Upper lobe of left lung (tissue), 4 donors: ENCODE measurements at regions not wholly inside any gene's neighbourhood (a gene's known extent, or its start where the extent isn't known, plus 50 kb on each side); places are given as distances from the start of the nearest gene placed in this dataset.

Experiments used
- CTCF ChIP-seq, 6 experiments: fragments of 450-650 bp in 4 of 6; fragments of 200-600 bp in 2 of 6; sonication (generic) in 2 of 6; IDR thresholded peaks; one replicate each; pipeline ENCODE4 v1.5.1; 2016 to 2019; ENCODE audit warnings: antibody characterized with exemption in 6 of 6
- POLR2A ChIP-seq, 4 donors: fragments of 450-650 bp; IDR thresholded peaks; one replicate each; pipeline ENCODE4 v1.5.1; 2016 to 2017; ENCODE audit warnings: antibody characterized with exemption in 4 of 4, mild to moderate bottlenecking in 2 of 4
- POLR2AphosphoS5 ChIP-seq, 2 donors: sonication (generic); formaldehyde crosslinking; IDR thresholded peaks; one replicate each; pipeline ENCODE4 v1.5.1; 2017; ENCODE audit warnings: antibody characterized with exemption in 2 of 2

DNA sequence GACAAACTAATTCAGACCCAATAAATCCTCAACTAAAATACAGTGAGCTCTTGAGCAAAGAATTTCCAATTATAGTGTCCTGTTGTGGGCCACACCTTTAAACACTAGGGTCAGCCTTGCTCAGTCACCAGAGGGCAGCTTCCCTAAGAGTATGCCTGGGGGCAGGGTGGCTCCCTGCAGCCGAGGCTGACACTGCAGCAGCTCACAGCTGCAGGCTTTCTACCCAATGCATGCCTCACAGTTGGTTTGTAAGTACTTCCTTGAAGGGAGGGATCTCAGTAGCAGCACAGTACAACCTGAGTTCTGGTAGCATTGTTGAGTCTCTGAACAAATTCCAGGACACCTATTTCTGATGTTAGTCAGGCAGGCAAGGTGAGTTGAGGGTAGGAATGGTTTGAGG is 335.6 kb downstream of the TUSC7 start:
- TF ChIP-seq CTCF (IDR thresholded peaks at IDR 0.05) (no peak), POLR2AphosphoS5 (IDR thresholded peaks at IDR 0.05) (no peak), POLR2A (IDR thresholded peaks at IDR 0.05) (no peak)
